Astrocyte of the spinal cord (primary cell): ENCODE measurements at regions not wholly inside any gene's neighbourhood (a gene's known extent, or its start where the extent isn't known, plus 50 kb on each side); places are given as distances from the start of the nearest gene placed in this dataset.

Experiments used
- DNase-seq: peaks from one replicate; pipeline ENCODE4 v3.0.0; 2011; ENCODE audit warnings: low read depth, low spot score
- H3K4me3 ChIP-seq: 2 replicates; pipeline ENCODE4 v1.5.1; 2011; ENCODE audit warnings: low read depth, mild to moderate bottlenecking, low read length, moderate library complexity
- in situ Hi-C: cut with HindIII; loops from 2 replicates; pipeline ENCODE4 v1.10.0; 2017; ENCODE audit warnings: low sequenced_read_pairs
- TF ChIP-seq, protein P1 (sequence below): IDR thresholded peaks from 2 replicates; pipeline ENCODE4 v1.5.1; 2012; ENCODE audit warnings: low read depth, mild to moderate bottlenecking, low read length, inconsistent platforms

GRCh38 chr21:38570596-38570995 is 72.3 kb upstream of the ERG start:
- DNase-seq: no peak
- TF ChIP-seq, protein P1, sequence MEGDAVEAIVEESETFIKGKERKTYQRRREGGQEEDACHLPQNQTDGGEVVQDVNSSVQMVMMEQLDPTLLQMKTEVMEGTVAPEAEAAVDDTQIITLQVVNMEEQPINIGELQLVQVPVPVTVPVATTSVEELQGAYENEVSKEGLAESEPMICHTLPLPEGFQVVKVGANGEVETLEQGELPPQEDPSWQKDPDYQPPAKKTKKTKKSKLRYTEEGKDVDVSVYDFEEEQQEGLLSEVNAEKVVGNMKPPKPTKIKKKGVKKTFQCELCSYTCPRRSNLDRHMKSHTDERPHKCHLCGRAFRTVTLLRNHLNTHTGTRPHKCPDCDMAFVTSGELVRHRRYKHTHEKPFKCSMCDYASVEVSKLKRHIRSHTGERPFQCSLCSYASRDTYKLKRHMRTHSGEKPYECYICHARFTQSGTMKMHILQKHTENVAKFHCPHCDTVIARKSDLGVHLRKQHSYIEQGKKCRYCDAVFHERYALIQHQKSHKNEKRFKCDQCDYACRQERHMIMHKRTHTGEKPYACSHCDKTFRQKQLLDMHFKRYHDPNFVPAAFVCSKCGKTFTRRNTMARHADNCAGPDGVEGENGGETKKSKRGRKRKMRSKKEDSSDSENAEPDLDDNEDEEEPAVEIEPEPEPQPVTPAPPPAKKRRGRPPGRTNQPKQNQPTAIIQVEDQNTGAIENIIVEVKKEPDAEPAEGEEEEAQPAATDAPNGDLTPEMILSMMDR: no peak
- in situ Hi-C loops: no loop called here
- no peak overlapping the region for H3K4me3 ChIP-seq

DNA sequence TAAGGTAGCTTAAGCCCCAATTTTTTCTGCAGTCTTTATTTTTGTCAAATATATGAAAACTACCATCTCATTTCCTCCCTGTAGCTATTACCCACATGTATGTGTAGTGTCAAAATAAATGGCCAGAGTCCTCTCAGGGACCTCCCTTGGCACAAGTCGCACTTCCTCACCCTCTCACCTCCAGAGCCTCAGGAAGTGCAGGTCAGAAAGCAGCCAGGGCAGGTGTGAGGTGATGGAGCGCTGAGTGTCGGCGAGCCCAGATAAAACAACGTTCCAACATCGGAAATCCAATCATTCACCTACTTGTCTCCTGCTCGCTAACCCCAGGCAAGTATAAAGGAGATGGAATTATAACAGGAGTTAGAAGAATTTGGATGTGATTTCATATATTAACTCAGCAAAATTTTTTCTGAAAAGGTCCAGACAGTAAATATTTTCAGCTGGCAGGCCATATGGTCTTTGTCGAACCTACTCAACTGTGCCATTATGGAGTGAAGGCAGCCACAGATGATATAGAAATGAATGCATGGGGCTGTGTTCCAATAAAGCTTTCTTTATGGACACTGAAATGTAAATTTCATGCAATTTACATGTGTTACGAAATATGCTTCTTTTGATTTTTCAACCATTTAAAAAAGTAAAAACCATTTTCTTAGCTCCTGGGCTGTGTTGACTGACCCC is 76.8 kb upstream of the ERG start:
- TF ChIP-seq, protein P1: no peak
- in situ Hi-C loops: no loop called here
- H3K4me3 ChIP-seq: no peak overlapping the region
- DNase-seq: no peak

DNA sequence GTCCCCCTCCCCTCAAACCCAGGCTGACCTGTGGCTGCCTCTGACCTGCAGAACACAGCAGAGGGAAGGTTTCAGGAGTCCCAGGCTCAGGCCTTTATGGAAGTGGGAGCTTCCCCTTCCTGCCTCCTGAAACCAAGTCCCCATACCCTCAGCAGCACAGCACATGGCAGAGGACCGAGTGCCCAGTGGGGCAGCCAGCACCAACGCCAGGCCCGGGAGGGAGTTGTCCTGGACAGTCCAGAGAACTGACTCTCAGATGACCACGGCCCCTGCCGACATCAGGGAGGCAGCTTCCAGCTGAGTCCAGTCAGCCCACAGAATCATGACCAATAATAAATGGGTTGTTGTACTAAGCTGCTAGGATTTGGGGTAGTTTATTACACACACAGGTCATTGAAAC is 79.6 kb upstream of the ERG start:
- TF ChIP-seq, protein P1: no peak
- in situ Hi-C loops: no loop called here
- no peak for DNase-seq
- H3K4me3 ChIP-seq: no peak overlapping the region

DNA sequence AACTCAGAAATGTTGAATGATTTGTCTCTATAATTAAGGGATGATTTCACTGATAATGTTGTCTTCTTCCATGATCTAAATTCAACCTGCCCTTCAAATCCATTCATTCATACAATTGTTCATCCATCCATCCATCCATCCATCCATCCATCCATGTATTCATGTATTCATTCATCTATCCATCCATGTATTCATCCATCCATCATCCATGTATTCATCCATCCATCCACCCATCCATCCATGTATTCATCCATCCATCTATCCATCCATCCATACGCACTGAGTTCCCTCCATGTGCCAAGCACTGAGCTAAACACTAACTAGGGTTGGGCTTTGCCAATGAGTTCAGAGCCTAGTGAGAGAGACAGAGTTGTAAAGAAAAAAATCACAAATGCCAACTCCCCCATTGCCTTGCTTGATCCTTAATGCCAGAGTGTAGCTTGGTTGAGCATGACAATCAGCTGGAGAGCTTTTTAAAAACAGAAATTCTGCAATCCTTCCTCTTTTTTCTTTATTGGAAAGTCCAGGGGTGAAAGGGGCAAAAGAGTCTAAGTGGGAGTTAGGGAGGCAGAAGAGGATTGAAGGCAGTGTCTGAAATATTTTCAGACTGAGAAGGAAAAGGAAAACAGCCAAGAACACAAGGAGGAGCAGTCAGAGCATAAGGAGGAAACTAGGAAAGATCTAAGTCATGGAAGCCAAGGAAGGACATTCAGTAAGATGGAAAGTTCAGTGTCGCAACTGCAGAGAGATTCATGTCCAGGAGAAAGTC is 92.4 kb upstream of the ERG start:
- in situ Hi-C loops: no loop called here
- TF ChIP-seq, protein P1: no peak
- H3K4me3 ChIP-seq: no peak overlapping the region
- DNase-seq: no peak

DNA sequence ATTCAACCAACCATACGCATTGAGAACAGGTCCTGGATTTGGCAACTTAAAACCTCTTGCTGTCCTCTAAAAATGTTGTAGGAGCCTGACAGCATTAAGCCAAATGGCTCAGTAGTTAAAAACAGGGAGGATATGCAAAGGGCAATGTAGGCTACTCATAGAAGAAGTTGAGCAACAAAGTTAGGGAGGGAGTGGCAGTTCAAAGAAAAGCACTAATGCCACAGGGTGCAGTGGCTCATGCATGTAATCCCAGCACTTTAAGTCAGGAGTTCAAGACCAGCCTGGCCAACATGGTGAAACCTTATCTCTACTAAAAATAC is 92.9 kb upstream of the ERG start:
- no peak for DNase-seq
- H3K4me3 ChIP-seq: no peak overlapping the region
- TF ChIP-seq, protein P1: no peak
- in situ Hi-C loops: no loop called here

DNA sequence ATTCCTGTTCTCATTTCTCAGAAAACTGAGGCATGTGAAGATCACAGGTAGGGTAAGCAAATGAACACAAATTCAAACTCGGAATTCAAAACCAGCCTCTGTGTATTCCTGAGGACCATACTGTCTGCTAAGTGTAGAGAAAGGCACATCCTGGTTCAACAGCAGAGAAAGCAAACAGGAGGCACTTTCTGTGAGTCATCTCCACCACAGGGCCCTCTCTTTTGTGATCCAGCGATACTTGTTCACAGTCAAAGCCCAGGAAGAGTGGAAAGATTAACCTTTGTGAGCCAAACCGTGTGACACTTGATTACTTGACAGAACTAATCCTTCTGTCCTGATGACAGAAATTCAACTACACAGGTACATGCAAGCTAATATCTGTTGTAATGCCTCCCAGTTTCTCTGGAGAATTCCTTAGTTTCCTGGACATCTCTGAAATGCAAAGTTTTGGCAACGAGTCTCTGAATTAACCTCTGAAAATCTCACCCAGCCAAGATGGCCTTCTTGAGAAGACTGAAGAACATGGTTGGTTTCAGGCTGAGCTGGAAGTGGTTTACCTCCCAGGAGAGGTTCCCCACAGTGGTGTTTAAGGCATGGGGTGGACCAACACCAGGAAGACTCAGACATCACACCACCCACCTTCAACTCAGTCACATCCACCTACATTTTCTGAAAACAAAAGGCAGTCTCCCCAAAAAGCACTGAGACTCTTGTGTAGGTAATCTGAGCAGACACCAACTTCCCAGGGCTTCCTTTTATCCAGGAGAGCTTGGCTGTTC is 98.2 kb upstream of the ERG start:
- TF ChIP-seq, protein P1: no peak
- in situ Hi-C loops: no loop called here
- peak; percentile 3 for DNase-seq
- H3K4me3 ChIP-seq: no peak overlapping the region
